Ishikawa (cell line): ENCODE measurements at regions not wholly inside any gene's neighbourhood (a gene's known extent, or its start where the extent isn't known, plus 50 kb on each side); places are given as distances from the start of the nearest gene placed in this dataset.

Experiments used
- CEBPB ChIP-seq: IDR thresholded peaks from 2 replicates; pipeline ENCODE4 v1.6.1; 2012
- CREB1 ChIP-seq: IDR thresholded peaks from 2 replicates; pipeline ENCODE4 v1.6.1; 2012; ENCODE audit warnings: low read depth
- EGR1 ChIP-seq: IDR thresholded peaks from 2 replicates; pipeline ENCODE4 v1.6.1; 2012
- EP300 ChIP-seq: IDR thresholded peaks from 2 replicates; pipeline ENCODE4 v1.6.1; 2012; ENCODE audit warnings: borderline replicate concordance
- FOXM1 ChIP-seq: IDR thresholded peaks from 2 replicates; pipeline ENCODE4 v1.6.1; 2012; ENCODE audit warnings: low read depth, borderline replicate concordance
- NFIC ChIP-seq: IDR thresholded peaks from 2 replicates; pipeline ENCODE4 v1.6.1; 2012
- RAD21 ChIP-seq: IDR thresholded peaks from 2 replicates; pipeline ENCODE4 v1.6.1; 2012; ENCODE audit warnings: low read depth
- REST ChIP-seq: IDR thresholded peaks from 2 replicates; pipeline ENCODE4 v1.6.1; 2012; ENCODE audit warnings: low read depth, mild to moderate bottlenecking
- TAF1 ChIP-seq: IDR thresholded peaks from 2 replicates; pipeline ENCODE4 v1.6.1; 2012; ENCODE audit warnings: low read depth, mild to moderate bottlenecking
- TCF12 ChIP-seq: IDR thresholded peaks from 2 replicates; pipeline ENCODE4 v1.6.1; 2012; ENCODE audit warnings: low read depth
- TEAD4 ChIP-seq: IDR thresholded peaks from 2 replicates; pipeline ENCODE4 v1.6.1; 2012
- USF1 ChIP-seq: IDR thresholded peaks from 2 replicates; pipeline ENCODE4 v1.6.1; 2012
- YY1 ChIP-seq: IDR thresholded peaks from 2 replicates; pipeline ENCODE4 v1.6.1; 2012; ENCODE audit warnings: low read depth
- ZBTB7A ChIP-seq: IDR thresholded peaks from 2 replicates; pipeline ENCODE4 v1.6.1; 2012; ENCODE audit warnings: low read depth

- TF ChIP-seq CEBPB (no peak), EP300 (no peak), YY1 (no peak), ZBTB7A (no peak), EGR1 (no peak), REST (no peak), NFIC (no peak), TAF1 (no peak), TEAD4 (no peak), RAD21 (no peak), TCF12 (no peak), FOXM1 (no peak), CREB1 (no peak), USF1 (no peak)
Observed at GRCh38 chr14:53743371-53743770, 213.3 kb downstream of the BMP4 start.
